GM12864 (cell line): ENCODE measurements at regions not wholly inside any gene's neighbourhood (a gene's known extent, or its start where the extent isn't known, plus 50 kb on each side); places are given as distances from the start of the nearest gene placed in this dataset.

Experiments used
- DNase-seq: peaks from one replicate; pipeline ENCODE4 v3.0.0-alpha.2; 2011; ENCODE audit warnings: low read depth
- H3K4me3 ChIP-seq: 2 replicates; pipeline ENCODE4 v1.5.1; 2011; ENCODE audit warnings: mild to moderate bottlenecking, low read depth, low read length, control low read depth
- TF ChIP-seq, protein P1 (sequence below): IDR thresholded peaks from 2 replicates; pipeline ENCODE4 v1.5.1; 2011; ENCODE audit warnings: low read depth, mild to moderate bottlenecking, moderate library complexity, low read length, control low read depth, inconsistent platforms; ENCODE audit errors: missing control alignments

DNA sequence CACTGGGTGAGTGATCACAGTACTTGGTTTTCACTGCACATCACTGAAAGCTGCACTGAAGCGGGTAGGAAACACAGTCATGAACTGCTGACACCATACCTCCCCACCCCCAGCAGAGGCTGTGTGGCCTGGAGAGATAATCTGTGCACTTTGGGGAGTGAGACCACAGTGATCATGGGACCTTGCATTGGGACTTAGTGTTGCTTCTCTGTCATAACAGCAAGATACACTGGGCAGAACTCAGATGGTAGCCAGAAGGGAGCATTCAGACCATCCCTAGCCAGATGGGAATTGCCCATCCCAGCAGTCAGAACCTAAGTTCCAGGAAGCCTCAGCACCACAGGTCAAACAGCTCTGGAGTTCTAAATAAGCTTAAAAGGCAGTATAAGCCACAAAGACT lies 346.4 kb upstream of the TMEM229A start:
- TF ChIP-seq, protein P1, sequence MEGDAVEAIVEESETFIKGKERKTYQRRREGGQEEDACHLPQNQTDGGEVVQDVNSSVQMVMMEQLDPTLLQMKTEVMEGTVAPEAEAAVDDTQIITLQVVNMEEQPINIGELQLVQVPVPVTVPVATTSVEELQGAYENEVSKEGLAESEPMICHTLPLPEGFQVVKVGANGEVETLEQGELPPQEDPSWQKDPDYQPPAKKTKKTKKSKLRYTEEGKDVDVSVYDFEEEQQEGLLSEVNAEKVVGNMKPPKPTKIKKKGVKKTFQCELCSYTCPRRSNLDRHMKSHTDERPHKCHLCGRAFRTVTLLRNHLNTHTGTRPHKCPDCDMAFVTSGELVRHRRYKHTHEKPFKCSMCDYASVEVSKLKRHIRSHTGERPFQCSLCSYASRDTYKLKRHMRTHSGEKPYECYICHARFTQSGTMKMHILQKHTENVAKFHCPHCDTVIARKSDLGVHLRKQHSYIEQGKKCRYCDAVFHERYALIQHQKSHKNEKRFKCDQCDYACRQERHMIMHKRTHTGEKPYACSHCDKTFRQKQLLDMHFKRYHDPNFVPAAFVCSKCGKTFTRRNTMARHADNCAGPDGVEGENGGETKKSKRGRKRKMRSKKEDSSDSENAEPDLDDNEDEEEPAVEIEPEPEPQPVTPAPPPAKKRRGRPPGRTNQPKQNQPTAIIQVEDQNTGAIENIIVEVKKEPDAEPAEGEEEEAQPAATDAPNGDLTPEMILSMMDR, result no peak
- no peak overlapping the region for H3K4me3 ChIP-seq
- no peak for DNase-seq

DNA sequence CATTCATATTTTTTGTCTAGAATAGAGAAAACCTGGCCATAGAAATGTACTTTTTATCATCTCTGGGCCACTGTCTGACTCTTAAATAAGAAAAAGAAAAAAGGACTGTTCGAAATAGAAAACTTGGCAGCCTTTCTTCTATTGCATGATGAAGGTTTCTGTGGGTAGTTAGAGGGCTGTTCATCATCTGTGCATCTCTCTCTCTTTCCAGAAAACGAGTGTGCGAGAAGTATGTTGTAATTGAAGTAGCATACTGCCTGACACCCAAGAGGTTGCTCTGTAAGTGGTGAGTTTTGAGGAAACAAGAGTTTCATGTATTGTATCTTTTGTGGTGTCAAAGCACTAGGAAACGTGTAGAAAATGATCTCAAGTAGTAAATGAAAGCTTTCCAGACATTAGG lies 343.2 kb upstream of the TMEM229A start:
- DNase-seq, result no peak
- H3K4me3 ChIP-seq, result no peak overlapping the region
- TF ChIP-seq, protein P1, result no peak

- no peak overlapping the region for H3K4me3 ChIP-seq
- TF ChIP-seq, protein P1, result no peak
- DNase-seq, result no peak
Measured at GRCh38 chr7:124375391-124375790, 342.5 kb upstream of the TMEM229A start.

DNA sequence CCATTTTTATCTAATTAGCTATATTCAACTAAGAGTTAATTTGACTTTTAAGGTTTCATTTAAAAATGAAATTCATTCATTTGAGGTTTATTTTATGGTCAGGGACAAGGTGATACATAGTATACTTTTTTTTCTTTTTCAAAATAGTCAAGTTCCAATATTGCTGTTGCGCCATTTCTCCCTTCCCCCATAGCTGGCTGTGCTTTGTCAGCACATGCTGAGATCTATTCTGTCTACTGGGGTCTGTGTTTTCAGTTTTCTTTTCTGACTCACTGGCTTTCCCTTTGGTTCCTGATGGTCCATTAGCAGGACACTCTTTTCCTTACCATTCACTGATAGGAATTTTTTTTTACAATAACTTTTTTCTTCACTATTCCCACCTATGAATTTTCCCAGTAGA lies 336.4 kb upstream of the TMEM229A start:
- TF ChIP-seq, protein P1, result no peak
- no peak overlapping the region for H3K4me3 ChIP-seq
- DNase-seq, result no peak

DNA sequence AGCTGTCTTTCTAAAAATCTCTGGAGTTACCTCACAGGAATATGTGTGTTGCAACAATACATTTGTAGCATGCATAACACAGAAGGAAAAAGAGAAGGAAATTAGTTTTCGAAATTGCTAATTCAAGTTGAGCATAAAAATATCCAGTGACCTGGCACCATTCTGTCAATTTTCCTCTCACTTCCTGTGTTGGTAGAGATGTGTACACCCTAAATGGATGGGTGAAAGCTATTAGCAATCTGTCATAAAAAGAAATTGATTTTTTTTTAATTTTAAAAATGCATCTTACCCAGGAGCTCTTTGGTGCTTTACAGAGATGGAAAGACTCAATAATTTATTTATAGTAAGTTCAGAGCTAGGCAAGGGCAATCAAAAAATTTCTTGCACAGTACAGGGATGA lies 333.3 kb upstream of the TMEM229A start:
- DNase-seq, result no peak

GRCh38 chr7:124364283-124364682 lies 331.4 kb upstream of the TMEM229A start:
- H3K4me3 ChIP-seq, result no peak overlapping the region
- TF ChIP-seq, protein P1, result no peak
- DNase-seq, result no peak

More for the DNA sequence above, 333.3 kb upstream of the TMEM229A start:
- H3K4me3 ChIP-seq, result no peak overlapping the region
- TF ChIP-seq, protein P1, result no peak

DNA sequence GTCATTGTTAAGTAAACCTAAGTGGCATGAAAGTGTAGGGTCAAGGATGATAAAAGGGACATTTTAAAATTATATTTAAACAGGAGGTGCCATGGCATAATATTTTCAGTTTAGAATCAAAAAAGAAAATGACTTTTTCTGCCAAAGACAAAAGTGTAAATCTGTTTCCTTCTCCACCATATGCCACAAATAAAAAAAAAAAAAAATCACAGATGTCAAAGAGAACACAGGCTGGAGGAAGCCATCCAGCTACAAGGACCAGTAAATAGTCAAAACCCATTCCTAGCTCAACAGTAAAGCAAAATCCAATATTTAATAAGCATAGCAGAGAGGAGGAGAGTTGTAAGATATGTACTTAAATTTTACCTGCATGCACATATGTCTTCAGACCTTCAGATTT lies 321.3 kb upstream of the TMEM229A start:
- DNase-seq, result no peak
- H3K4me3 ChIP-seq, result no peak overlapping the region
- TF ChIP-seq, protein P1, result no peak
